ENCODE measurements at regions not wholly inside any gene's neighbourhood (a gene's known extent, or its start where the extent isn't known, plus 50 kb on each side); places are given as distances from the start of the nearest gene placed in this dataset.
A peak's percentile ranks its signal among the peaks of the same experiment; 100 is the strongest.

- DNase-seq (ENCODE audit: low spot score in 2 of 2) (no peak), ATAC-seq (no peak)
- H3K27ac Mint-ChIP-seq: no peak overlapping the region
- H3K36me3 Mint-ChIP-seq: peaks cover 0 to 13% of the 10 kb centered on the region in 2 donors
- H3K9me3 Mint-ChIP-seq: peaks cover 33 to 40% of the 10 kb centered on the region in 2 donors
Measured at GRCh38 chr10:64468219-64468618, 947.0 kb downstream of the REEP3 start.

GRCh38 chr10:64476506-64476905 lies 955.3 kb downstream of the REEP3 start:
- no peaks in the 10 kb centered on the region for H3K36me3 Mint-ChIP-seq
- peaks cover 11 to 19% of the 10 kb centered on the region in 2 donors for H3K9me3 Mint-ChIP-seq
- no peak overlapping the region for H3K27ac Mint-ChIP-seq
- ATAC-seq (no peak), DNase-seq (ENCODE audit: low spot score in 2 of 2) (no peak)

GRCh38 chr10:64477791-64478190 lies 956.6 kb downstream of the REEP3 start:
- H3K9me3 Mint-ChIP-seq: peaks cover 7 to 11% of the 10 kb centered on the region in 2 donors
- H3K27ac Mint-ChIP-seq: no peak overlapping the region
- ATAC-seq: no peak
- DNase-seq (ENCODE audit: low spot score in 2 of 2): no peak
- no peaks in the 10 kb centered on the region for H3K36me3 Mint-ChIP-seq

GRCh38 chr10:64484811-64485330 lies 963.7 kb downstream of the REEP3 start:
- Mint-ChIP-seq H3K9me3 (peaks cover 3 to 5% of the 10 kb centered on the region in 2 donors), H3K36me3 (no peaks in the 10 kb centered on the region), H3K27ac (no peak overlapping the region)
- DNase-seq (ENCODE audit: low spot score in 2 of 2) (no peak), ATAC-seq (no peak)

DNA sequence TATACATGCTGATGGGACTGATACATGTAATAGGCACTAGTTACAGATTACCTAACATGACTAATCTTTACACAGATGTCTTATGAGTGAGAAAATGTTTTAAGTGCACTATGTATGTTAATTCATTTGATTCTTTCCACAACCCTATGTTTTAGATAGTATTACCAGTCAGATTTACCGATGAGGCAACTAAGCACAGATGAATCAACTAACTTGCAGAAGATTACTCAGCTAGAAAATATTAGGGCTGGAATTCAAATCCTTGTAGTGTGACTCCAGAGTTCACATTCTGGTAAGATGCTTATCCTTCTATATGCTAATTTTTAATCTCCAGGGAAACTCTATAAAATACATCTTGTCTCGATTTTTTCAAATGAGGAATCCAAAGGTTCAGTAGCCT lies 964.9 kb downstream of the REEP3 start:
- H3K27ac Mint-ChIP-seq: no peak overlapping the region
- peaks cover 3 to 5% of the 10 kb centered on the region in 2 donors for H3K9me3 Mint-ChIP-seq
- DNase-seq (ENCODE audit: low spot score in 2 of 2): no peak
- no peaks in the 10 kb centered on the region for H3K36me3 Mint-ChIP-seq
- no peak for ATAC-seq

DNA sequence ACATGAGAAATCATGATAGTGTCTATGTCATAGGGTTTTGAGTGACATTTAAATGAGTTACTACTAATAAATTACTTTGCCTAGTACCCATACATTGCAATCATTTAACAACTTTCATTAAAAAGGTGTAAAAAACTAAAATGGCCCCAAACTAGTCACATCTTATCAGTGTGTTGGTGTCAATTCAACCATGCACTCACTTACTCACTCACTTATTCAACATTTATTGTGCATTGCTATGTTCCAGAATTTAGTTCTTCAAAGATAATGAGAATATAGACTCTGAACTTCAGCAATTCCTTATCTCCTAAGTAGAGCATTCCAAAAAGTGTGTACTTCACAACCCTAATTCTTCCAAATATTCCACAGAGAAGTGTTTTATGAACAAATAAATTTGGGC lies 965.7 kb downstream of the REEP3 start:
- DNase-seq (ENCODE audit: low spot score in 2 of 2) (no peak), ATAC-seq (no peak)
- Mint-ChIP-seq H3K36me3 (no peaks in the 10 kb centered on the region), H3K27ac (no peak overlapping the region), H3K9me3 (peaks cover 3 to 5% of the 10 kb centered on the region in 2 donors)

DNA sequence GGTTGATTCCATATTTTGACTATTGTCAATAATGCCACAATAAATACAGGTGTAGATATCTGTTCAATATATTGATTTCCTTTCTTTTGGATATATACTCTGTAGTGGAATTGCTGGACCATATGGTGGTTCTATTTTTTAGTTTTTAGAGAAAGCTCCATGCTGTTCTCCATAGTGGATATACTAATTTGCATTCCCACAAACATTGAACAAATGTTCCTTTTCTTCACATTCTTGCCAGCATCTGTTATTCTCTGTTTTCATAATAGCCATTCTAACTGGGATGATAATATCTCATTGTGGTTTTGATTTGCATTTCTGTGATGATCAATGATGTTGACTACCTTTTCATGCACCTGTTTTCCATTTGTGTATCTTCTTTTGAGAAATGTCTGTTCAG lies 973.7 kb downstream of the REEP3 start:
- Mint-ChIP-seq H3K36me3 (no peaks in the 10 kb centered on the region), H3K27ac (no peak overlapping the region), H3K9me3 (peaks cover 5 to 7% of the 10 kb centered on the region in 2 donors)
- ATAC-seq (no peak), DNase-seq (ENCODE audit: low spot score in 2 of 2) (no peak)

DNA sequence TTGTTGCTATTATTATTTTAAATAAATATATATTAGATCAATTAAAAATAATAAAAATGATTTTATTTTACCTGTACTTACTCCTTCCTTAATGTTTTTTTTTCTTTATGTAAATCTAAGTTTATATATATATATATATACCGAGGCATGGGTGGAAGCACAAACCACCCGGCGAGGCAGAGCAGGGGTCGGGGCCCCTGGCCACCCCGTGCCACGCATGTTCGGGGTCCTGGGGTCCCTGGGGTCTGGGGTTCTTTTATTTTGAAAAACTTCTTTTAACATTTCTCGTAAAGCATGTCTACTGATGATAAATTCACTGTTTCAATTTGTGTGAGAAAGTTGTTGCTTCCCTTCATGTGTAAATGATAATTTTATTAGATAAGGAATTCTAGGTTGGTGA lies 976.1 kb downstream of the REEP3 start:
- peaks cover 5 to 7% of the 10 kb centered on the region in 2 donors for H3K9me3 Mint-ChIP-seq
- no peak for ATAC-seq

DNA sequence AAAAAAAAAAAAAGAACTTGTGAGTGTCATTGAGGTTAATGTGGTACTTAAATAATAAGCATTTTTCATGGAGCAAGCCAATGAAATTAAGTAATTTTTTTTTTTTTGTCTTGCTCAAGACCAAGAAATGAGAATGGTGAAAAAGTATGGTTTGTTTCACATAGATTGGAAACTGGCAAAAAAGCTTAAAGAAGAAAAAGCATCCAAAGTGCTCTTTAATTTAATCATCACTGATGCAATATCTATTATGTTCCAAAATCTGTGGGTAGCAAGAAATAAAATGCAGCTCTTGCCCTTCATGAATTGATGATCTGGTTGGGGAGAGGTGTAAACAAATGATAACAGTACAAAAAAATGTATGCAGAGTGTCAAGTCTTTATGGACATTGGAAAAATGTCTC lies 980.6 kb downstream of the REEP3 start:
- H3K9me3 Mint-ChIP-seq: peaks cover 2 to 5% of the 10 kb centered on the region in 2 donors
- no peaks in the 10 kb centered on the region for H3K36me3 Mint-ChIP-seq
- ATAC-seq (no peak), DNase-seq (ENCODE audit: low spot score in 2 of 2) (no peak)
- no peak overlapping the region for H3K27ac Mint-ChIP-seq

More for the DNA sequence above, 976.1 kb downstream of the REEP3 start:
- Mint-ChIP-seq H3K27ac (no peak overlapping the region), H3K36me3 (no peaks in the 10 kb centered on the region)
- no peak for DNase-seq (ENCODE audit: low spot score in 2 of 2)

DNA sequence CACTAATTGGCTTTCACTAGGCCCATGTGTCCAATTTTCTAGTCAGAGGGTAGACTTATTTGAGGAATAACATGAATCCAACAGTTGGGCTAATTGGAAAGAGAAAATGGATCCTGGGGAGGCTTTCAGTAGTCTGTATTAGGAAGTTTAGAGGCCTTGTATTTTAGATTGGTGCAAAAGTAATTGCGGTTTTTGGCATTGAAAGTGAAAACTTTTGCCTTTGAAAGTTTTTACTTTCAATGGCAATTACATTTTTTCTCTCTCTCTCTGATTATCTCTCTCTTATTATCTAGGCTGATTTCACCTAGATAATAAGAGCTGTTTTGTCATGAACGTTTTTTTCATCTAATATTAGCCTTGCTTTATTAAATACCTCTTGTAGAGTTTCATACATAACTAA lies 981.7 kb downstream of the REEP3 start:
- no peaks in the 10 kb centered on the region for H3K36me3 Mint-ChIP-seq
- ATAC-seq (no peak), DNase-seq (ENCODE audit: low spot score in 2 of 2) (no peak)
- no peak overlapping the region for H3K27ac Mint-ChIP-seq
- H3K9me3 Mint-ChIP-seq: peaks cover 0 to 1% of the 10 kb centered on the region in 2 donors

GRCh38 chr10:64503429-64503828 lies 982.2 kb downstream of the REEP3 start:
- Mint-ChIP-seq H3K36me3 (no peaks in the 10 kb centered on the region), H3K27ac (no peak overlapping the region), H3K9me3 (no peaks in the 10 kb centered on the region)
- ATAC-seq (no peak), DNase-seq (ENCODE audit: low spot score in 2 of 2) (no peak)

DNA sequence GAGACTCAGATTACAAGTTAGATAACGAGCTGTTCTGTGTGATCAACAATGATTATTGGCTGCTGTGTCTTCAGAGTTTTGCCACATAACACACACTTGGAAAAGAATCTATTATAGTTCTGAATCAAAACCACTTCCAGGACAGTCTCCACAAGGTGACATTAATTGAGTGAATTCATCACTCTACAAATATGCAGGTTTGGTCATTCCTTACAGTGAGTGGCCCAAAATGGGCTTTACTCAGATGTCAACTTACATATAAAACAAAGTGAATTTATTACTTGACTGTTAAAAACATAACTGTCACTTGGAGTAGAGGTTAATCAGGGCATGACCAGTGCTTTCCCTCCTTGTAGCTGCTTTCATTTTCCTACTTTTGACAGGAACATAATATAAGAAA lies 984.3 kb downstream of the REEP3 start:
- no peaks in the 10 kb centered on the region for H3K9me3 Mint-ChIP-seq
- no peaks in the 10 kb centered on the region for H3K36me3 Mint-ChIP-seq
- no peak overlapping the region for H3K27ac Mint-ChIP-seq
- ATAC-seq (no peak), DNase-seq (ENCODE audit: low spot score in 2 of 2) (no peak)

GRCh38 chr10:64506963-64507362 lies 985.8 kb downstream of the REEP3 start:
- Mint-ChIP-seq H3K9me3 (no peaks in the 10 kb centered on the region), H3K27ac (no peak overlapping the region), H3K36me3 (no peaks in the 10 kb centered on the region)
- no peak for DNase-seq (ENCODE audit: low spot score in 2 of 2)
- ATAC-seq: no peak

DNA sequence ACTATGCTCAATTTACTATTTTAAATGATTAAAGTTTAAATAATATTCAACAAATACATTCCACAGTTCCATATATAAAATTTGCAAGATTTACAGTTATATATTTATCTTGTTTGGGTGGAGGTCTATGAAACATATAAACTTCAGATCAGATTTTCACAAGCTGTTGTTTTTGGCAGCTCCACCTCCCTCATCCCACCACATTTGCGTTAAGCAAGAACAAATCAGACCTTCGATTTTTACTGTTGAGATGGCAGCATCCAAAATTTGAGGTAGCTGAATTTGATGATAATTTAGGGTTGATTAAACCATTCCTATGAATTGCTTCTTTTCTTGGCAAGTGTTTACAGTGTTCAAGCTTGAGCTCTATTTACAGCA lies 986.4 kb downstream of the REEP3 start:
- H3K36me3 Mint-ChIP-seq: no peaks in the 10 kb centered on the region
- DNase-seq (ENCODE audit: low spot score in 2 of 2): no peak
- no peaks in the 10 kb centered on the region for H3K9me3 Mint-ChIP-seq
- no peak for ATAC-seq
- no peak overlapping the region for H3K27ac Mint-ChIP-seq

DNA sequence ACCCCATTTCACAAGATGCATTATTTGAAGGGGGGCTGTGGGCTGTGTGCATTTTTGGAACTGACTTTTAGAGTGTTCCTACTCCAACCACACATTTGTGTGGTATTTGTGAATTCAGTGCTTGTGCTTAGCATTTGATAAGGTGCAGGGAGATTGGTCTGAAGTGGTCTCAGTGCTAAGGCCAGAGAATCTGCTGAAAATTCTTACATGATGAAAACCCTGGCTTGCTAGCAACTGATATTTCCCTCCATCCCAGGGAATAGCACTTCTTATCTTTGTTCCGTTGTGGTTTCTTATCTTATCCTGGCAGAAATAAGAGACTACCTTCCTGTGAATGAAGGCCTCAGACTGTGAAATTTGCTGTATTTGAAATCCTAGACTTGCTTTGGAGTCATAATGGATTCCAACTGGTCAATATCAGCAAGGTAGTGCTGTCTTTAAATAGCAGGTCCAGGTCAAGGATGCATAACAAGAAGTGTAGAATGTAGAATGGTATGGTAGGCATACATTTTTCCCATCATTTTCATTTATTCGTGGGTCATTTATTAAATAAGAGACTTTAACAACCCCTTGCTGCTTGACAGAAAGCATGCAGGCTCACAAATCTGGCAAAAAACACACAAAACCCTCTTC lies 986.9 kb downstream of the REEP3 start:
- DNase-seq (ENCODE audit: low spot score in 2 of 2): no peak
- H3K27ac Mint-ChIP-seq: no peak overlapping the region
- no peaks in the 10 kb centered on the region for H3K36me3 Mint-ChIP-seq
- no peaks in the 10 kb centered on the region for H3K9me3 Mint-ChIP-seq
- no peak for ATAC-seq

DNA sequence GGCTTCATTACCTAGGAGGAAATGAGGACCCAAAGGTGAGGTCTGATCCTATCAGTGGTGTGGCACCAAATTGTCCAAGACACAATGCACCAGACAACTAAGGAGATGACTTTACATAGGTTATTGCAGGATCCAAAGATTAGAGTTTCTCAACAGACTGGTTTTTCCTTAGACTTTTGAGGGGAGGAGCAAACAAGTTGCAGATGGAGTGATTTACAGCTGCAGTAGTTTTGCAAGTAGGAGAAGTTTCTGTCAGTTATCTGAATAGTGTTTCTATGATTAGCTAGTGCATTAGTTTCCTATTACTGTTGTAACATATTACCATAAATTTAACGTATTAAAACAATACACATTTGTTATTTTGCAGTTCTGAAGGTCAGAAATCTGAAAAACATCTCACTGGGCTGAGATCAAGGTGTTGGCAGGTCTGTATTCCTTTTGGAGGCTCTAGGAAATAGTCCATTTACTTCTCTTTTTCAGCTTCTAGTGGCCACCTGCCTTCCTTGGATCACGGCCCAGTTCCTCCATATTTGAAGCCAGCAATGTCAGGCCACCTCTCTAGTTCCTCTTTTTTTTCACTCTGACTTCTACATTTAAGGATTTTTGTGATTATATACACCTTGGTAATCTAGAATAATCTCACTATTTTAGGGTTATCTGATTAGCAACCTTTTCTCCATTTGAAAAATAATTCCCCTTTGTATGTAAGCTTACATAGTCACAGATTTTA lies 994.9 kb downstream of the REEP3 start:
- DNase-seq (ENCODE audit: low spot score in 2 of 2) (no peak), ATAC-seq (no peak)
- Mint-ChIP-seq H3K9me3 (peaks cover 3 to 4% of the 10 kb centered on the region in 2 donors), H3K36me3 (no peaks in the 10 kb centered on the region), H3K27ac (peak overlapping the region in 1 of 2 donors; percentile 22)

- DNase-seq (ENCODE audit: low spot score in 2 of 2): no peak
- H3K9me3 Mint-ChIP-seq: peaks cover 3 to 4% of the 10 kb centered on the region in 2 donors
- no peak overlapping the region for H3K27ac Mint-ChIP-seq
- no peak for ATAC-seq
- H3K36me3 Mint-ChIP-seq: no peaks in the 10 kb centered on the region
Measured at GRCh38 chr10:64518456-64518855, 997.3 kb downstream of the REEP3 start.

DNA sequence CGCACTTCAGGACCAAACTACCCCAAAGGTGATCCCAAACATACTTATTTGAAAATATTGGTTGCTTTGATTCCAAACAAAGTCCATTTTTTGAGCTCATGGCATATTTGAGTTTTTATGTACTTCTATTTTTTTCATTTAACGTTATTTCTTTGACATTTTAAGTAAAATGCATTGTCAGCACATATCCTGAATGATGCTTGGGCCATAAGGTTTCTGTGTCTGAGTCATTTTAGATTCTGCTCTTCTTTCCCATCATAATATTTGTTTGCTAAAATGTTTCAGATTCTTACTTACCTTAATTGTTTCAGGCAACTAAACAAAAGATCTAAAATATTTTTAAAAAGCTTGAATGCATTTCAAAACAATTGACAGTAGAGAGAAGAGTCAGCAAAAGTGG lies 998.2 kb downstream of the REEP3 start:
- no peaks in the 10 kb centered on the region for H3K36me3 Mint-ChIP-seq
- H3K9me3 Mint-ChIP-seq: peaks cover 3 to 4% of the 10 kb centered on the region in 2 donors
- DNase-seq (ENCODE audit: low spot score in 2 of 2): no peak
- ATAC-seq: no peak
- no peak overlapping the region for H3K27ac Mint-ChIP-seq
